SK-N-SH (cell line): ENCODE measurements at regions not wholly inside any gene's neighbourhood (a gene's known extent, or its start where the extent isn't known, plus 50 kb on each side); places are given as distances from the start of the nearest gene placed in this dataset.

Experiments used
- CTCF ChIP-seq: fragments of 200-600 bp; sonication (generic); IDR thresholded peaks from 2 replicates; pipeline ENCODE4 v1.6.1; 2017; ENCODE audit warnings: antibody characterized with exemption, mild to moderate bottlenecking, moderate library complexity
- EP300 ChIP-seq, 2 experiments: IDR thresholded peaks; 2 replicates each; pipeline versions ENCODE4 v1.4.0 to v1.6.1; 2012; ENCODE audit warnings: borderline replicate concordance in 1 of 2, low read depth in 1 of 2, low read length in 1 of 2

- TF ChIP-seq CTCF (no peak), EP300 (IDR thresholded peaks at IDR 0.05; ENCODE audit: borderline replicate concordance in 1 of 2, low read depth in 1 of 2, low read length in 1 of 2) (no peak)
Measured at GRCh38 chr2:175475130-175475529, 293.6 kb upstream of the ATP5MC3 start.
